ENCODE measurements at regions not wholly inside any gene's neighbourhood (a gene's known extent, or its start where the extent isn't known, plus 50 kb on each side); places are given as distances from the start of the nearest gene placed in this dataset.

GRCh38 chr12:83821967-83822366 is 1090.6 kb downstream of the SLC6A15 start:
- no peaks in the 10 kb centered on the region for H3K36me3 ChIP-seq
- 56 to 65% methylated on average over 1 of the region's 1 CpG for WGBS, 2 donors
- H3K27ac ChIP-seq: no peak overlapping the region
- H3K4me3 ChIP-seq: no peak overlapping the region
- no peak for TF ChIP-seq CTCF (IDR thresholded peaks at IDR 0.05)
- TF ChIP-seq POLR2A (IDR thresholded peaks at IDR 0.05): no peak
- no peak for TF ChIP-seq EP300 (IDR thresholded peaks at IDR 0.05)
- no peaks in the 10 kb centered on the region for H3K4me1 ChIP-seq
- no peaks in the 10 kb centered on the region for H3K27me3 ChIP-seq
- H3K9me3 ChIP-seq: no peaks in the 10 kb centered on the region
- no peak for DNase-seq (ENCODE audit: low spot score in 2 of 2)

- Histone ChIP-seq H3K4me3 (no peak overlapping the region), H3K27me3 (no peaks in the 10 kb centered on the region), H3K36me3 (no peaks in the 10 kb centered on the region), H3K27ac (no peak overlapping the region), H3K9me3 (no peaks in the 10 kb centered on the region), H3K4me1 (no peaks in the 10 kb centered on the region)
- TF ChIP-seq EP300 (IDR thresholded peaks at IDR 0.05) (no peak), CTCF (IDR thresholded peaks at IDR 0.05) (no peak), POLR2A (IDR thresholded peaks at IDR 0.05) (no peak)
- DNase-seq (ENCODE audit: low spot score in 2 of 2): no peak
- WGBS, 2 donors: 75% methylated on average over 1 of the region's 1 CpG
Observed at GRCh38 chr12:83818881-83819280, 1093.7 kb downstream of the SLC6A15 start.

GRCh38 chr12:83817730-83818129 is 1094.9 kb downstream of the SLC6A15 start:
- Histone ChIP-seq H3K27me3 (no peaks in the 10 kb centered on the region), H3K4me1 (no peaks in the 10 kb centered on the region), H3K27ac (no peak overlapping the region), H3K4me3 (no peak overlapping the region), H3K36me3 (no peaks in the 10 kb centered on the region), H3K9me3 (no peaks in the 10 kb centered on the region)
- no peak for DNase-seq (ENCODE audit: low spot score in 2 of 2)
- WGBS, 2 donors: 87 to 94% methylated on average over 1 of the region's 1 CpG
- TF ChIP-seq EP300 (IDR thresholded peaks at IDR 0.05) (no peak), POLR2A (IDR thresholded peaks at IDR 0.05) (no peak), CTCF (IDR thresholded peaks at IDR 0.05) (no peak)

GRCh38 chr12:83808591-83808990 is 1104.0 kb downstream of the SLC6A15 start:
- H3K27me3 ChIP-seq: no peaks in the 10 kb centered on the region
- no peak overlapping the region for H3K4me3 ChIP-seq
- no peak for TF ChIP-seq EP300 (IDR thresholded peaks at IDR 0.05)
- TF ChIP-seq POLR2A (IDR thresholded peaks at IDR 0.05): no peak
- TF ChIP-seq CTCF (IDR thresholded peaks at IDR 0.05): no peak
- H3K9me3 ChIP-seq: no peaks in the 10 kb centered on the region
- no peaks in the 10 kb centered on the region for H3K4me1 ChIP-seq
- no peak for DNase-seq (ENCODE audit: low spot score in 2 of 2)
- H3K27ac ChIP-seq: no peak overlapping the region
- H3K36me3 ChIP-seq: no peaks in the 10 kb centered on the region
- WGBS, 2 donors: 71 to 85% methylated on average over 3 of the region's 3 CpGs

- TF ChIP-seq EP300 (IDR thresholded peaks at IDR 0.05) (no peak), POLR2A (IDR thresholded peaks at IDR 0.05) (no peak), CTCF (IDR thresholded peaks at IDR 0.05) (no peak)
- DNase-seq (ENCODE audit: low spot score in 2 of 2): no peak
- WGBS, 2 donors: 68 to 75% methylated on average over 3 of the region's 3 CpGs
Observed at GRCh38 chr12:83807871-83808270, 1104.7 kb downstream of the SLC6A15 start.

More at GRCh38 chr12:83807871-83808270, 1104.7 kb downstream of the SLC6A15 start:
- no peaks in the 10 kb centered on the region for H3K4me1 ChIP-seq
- H3K27ac ChIP-seq: no peak overlapping the region
- no peaks in the 10 kb centered on the region for H3K27me3 ChIP-seq
- H3K4me3 ChIP-seq: no peak overlapping the region
- no peaks in the 10 kb centered on the region for H3K36me3 ChIP-seq
- no peaks in the 10 kb centered on the region for H3K9me3 ChIP-seq
